M059J (cell line): ENCODE measurements at regions not wholly inside any gene's neighbourhood (a gene's known extent, or its start where the extent isn't known, plus 50 kb on each side); places are given as distances from the start of the nearest gene placed in this dataset.
A peak's percentile ranks its signal among the peaks of the same experiment; 100 is the strongest.
"Not testable (repeated sequence)": the region's sequence is repeated elsewhere in the genome, so short reads cannot be mapped to it uniquely, and the experiment has no call there.

Source experiments
- DNase-seq: peaks from one replicate; pipeline ENCODE4 v3.0.0-alpha.2; 2012; ENCODE audit warnings: low read depth

DNA sequence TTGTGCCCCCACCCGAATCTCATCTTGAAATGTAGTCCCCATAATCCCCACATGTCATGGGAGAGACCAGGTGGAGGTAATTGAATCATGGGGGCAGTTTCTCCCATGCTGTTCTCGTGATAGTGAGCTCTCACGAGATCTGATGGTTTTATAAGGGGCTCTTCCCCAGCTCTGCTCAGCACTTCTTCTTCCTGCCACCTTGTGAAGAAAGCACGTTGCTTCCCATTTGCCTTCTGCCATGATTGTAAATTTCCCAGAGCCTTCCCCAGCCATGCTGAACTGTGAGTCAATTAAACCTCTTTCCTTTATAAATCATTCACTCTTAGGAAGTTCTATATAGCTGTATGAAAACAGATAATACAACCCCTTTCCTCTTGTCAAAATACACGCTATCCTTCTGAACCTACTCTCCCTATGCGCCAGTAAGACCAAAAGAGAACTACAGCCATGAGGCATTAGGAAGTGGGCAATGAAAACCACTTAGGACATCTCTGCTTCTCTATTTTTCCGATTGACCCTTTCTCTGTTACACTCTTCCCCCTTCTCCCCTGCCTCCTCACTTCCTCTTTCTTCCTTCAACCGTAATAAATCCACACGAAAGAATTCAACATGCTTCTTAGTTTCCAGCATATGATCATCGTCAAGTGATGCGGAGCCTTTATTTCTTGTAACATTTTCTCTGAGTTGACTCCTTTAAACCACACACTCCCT is 101.2 kb upstream of the WDR11 start:
- no peak for DNase-seq

DNA sequence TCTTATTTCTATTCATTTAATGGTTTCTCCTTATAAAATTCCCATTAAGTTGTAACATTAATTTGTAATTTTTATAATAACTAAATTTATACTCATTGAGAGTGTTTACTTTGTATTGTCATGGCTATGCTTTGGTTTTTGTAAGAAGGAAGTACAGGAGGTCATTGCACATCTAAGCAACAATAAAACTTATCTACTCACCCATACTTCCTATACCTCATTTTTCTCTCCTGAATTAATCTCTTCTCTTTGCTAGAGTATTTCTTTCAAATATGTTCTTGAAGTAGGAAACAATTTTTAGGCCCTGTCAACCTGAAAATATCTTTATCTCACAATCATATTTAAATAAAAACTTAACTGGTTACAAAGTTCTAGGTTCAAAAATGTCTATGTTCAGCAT is 95.4 kb upstream of the WDR11 start:
- DNase-seq = no peak

DNA sequence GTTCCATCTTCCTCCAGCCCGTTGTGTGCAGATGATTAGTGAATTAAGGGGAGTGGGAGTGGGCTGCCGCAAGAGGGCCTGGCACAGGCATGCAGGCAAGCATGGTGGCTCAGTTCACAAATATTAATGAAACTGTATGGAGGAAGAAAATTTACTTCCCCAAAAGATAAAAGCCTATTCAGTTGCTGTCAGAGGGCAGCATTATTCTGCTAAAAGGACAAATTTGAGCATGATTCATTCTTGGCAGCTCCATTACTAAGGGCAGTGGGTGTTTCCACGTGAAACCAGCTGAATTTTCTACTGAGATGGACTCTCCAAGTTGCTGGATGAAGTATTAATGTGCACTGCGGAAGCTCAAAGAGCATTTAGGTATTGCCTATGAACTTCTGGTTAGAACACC is 90.9 kb upstream of the WDR11 start:
- no peak for DNase-seq

DNA sequence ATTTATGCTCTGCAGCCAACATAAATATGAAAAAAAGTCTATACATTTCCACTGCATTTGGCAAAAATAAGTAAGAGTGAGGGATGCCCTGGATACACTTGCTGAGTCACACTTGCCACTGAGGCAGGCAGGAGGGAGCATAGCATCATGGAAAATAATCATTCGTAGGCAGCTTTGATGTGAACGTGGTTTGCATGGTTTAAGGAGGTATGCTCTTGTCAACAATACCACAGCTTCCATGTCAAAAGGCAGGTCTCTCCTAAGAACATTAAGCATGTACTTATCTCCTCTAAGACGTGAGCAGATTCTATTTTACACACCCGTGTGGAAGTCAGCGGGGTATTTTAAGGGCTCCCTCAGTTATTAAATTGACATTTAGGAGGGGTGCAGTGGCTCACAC is 89.2 kb upstream of the WDR11 start:
- DNase-seq = peak; percentile 3

DNA sequence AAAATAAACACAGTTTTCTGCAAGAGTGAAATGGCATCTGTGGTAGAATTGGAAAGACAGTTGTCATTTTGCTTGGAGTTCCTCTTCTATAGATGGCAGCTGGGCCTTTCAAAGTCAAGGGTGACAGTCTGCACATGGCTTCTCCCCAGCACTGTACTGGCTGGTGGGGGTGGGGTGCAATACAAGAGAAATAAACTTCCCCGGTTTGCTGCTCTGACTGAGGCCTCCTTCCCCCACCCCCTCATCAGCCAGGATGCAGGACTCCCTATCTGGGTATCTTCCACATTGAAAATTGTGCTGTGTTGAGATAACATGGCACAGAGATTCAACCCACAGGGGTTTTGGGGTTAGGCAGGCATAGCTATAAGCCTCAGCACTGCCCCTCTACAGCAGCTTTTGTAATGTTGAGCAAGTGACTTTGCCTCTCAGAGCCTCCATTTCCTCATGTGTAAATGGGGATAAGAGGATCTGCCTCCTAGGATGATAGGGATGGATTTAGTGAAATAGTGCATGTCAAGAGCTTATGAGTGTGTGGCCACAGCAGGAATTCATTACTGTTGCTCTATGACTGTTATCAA is 85.8 kb upstream of the WDR11 start:
- no peak for DNase-seq

DNA sequence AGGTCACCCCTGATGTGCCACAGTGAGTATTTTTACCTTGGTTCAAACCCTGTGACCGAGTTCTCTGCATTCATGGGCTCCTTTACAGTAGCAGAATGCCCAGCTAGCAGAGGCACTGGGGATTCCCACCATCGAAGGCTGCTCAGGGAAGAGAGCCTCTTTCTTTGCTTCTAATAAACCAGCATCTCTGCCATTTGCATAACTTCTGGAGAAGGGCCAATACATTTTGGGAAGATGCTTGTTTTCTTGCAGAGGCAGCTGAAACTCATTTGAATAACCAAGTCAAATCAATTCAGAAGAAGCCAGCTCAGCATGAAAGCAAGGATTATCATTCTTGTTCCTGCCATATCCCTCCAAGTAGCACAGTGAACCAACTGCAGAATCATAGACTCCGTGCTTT is 82.9 kb upstream of the WDR11 start:
- no peak for DNase-seq

DNA sequence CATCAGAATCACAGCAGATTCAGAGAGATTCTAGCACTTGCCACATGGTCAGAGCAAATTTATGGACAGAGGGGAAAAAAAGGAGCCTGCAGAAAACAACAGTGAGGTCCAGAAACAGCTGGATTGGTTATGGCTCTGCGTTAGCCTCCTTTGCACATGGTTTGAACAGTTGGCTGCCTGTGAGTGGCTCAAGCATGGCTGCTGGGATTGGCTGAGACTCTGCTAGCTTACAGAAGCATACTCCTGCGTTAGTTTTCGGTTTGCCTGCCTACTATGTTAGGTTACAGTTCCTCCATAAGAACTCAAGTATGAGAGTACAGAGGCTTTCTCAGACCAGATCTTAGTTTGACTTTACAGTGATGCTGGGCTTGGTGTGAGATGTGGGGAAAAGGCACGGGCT is 80.7 kb upstream of the WDR11 start:
- no peak for DNase-seq

DNA sequence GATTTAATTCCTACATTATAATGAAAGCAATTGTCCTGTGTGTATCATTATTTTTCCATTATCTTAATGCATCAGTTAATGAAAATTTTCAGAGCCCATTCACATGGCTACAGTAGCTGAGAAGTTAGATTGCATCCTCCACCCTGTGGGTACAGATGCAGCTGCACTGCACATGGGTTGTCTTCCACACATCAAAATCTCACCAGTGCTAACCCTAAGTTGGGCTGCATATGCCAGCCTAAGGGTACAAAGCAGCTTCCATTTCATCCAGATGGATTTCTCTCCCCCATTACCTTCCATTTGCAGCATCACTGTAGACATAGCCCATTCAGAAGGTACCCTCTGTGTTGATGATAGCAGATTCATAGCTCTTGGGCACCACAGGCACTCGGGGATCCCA is 74.7 kb upstream of the WDR11 start:
- DNase-seq = no peak

DNA sequence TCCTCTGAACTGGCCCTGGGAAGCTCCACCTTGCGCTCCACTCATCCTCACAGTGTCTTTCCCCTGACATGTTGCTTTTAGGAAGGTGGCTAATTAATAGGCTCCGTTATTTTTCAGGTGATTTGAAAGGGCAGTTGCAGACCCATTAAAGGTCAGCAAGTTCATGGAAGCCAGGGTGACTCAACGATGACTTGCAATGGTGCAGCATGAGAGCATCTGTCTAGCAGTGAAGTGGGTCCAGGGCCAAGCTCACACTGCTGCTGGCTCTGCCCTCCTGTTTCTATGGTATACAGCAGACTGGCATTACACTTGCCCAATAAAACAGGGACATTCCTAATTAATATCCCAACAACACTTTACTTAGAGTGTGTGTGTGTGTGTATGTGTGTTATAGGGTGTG is 68.8 kb upstream of the WDR11 start:
- DNase-seq = peak; percentile 3

DNA sequence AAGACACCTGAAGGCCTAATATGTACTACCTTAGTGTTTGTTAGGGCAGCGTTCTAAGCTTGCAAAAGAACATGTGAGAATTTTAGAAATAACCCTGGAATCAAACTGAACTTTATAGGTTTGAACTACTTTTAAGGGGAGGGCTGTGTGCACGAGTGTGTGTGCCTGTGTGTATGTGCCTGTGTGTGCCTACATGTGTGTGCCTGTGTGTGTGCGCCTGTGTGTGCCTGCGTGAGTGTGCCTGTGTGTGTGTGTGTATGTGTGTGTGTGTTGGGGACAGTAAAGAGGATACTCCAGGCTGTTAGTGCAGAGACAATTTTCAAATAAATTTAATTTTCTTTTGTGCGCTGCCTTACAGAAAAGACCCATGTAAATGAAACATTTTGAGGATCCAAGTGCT is 68.1 kb upstream of the WDR11 start:
- DNase-seq = no peak

DNA sequence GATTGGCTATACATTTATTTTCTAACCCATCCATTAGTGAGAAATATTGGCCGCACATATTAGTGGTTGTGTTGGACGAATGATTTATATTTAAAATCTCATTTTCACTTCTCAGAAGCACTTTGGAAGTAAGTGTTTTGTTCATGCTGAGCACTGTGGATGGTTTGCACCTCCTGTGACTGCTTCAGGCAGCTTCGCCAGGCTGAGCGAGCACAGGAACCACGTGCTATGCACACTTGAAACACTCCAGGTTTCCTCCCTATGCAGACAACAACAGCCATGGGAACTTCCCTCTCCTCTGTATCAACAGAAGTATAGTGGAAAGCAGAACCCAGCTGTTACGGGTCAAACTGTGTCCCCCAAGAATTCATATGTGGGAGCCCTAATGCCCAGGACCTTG is 67.3 kb upstream of the WDR11 start:
- DNase-seq = no peak

DNA sequence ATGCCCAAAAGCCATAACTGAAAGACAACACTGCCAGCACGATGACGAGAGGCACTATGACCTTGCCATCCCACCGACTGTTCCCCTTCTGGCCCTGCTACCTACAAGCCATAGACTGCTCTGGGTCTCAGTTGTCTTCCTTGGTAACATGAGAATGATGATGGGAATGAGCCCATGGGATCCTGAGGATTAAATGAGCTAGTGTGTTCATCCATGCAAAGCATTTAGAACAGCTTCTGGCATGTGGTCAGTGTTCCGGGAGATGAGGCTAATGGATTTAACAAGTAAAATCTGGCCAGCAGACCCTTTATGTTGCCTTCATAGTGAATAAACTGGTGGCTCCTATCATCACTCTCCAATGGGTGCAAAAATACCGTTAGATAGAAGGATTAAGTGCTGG is 62.4 kb upstream of the WDR11 start:
- no peak for DNase-seq

DNA sequence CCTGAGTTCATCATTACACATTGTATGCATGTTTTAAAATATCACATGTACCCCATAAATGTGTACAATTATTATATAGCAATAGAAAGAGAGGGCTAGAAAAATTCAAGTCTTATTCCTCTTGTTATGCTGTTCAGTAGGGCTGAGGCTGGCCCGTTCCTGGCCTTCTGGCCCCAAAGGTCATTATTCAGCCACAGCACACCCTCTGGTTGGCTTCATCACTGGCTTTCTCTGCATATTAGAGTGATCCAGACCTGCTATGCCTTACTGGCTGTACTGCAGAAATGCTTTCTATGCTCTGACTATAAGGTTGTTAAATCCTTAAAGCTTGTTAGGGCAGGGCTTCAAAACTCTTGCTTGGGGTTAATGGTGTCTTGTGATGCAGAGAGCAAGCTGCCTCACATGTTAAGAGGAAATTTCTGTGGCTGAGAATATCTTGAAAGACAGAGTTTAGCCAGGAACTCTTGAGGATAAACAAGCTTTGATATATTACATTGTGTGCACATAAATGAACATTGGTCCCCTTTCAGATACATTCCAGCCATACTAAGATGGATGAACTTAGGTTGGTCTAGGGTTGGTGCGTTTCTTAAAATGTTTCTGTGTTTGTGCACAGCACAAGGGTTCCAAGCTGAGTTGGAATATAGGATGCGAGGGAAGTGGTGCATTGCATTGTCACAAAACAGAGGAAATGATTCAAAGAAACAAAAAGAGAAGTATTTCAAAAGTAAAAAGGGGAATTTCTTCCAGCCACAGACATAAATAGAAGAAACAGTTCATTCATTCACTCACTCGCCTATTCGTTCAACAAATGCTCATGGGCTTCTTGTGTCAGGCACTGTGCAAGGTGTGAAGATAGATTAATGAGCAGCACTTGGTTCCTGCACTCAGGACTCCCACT is 61.6 kb upstream of the WDR11 start:
- DNase-seq = no peak

DNA sequence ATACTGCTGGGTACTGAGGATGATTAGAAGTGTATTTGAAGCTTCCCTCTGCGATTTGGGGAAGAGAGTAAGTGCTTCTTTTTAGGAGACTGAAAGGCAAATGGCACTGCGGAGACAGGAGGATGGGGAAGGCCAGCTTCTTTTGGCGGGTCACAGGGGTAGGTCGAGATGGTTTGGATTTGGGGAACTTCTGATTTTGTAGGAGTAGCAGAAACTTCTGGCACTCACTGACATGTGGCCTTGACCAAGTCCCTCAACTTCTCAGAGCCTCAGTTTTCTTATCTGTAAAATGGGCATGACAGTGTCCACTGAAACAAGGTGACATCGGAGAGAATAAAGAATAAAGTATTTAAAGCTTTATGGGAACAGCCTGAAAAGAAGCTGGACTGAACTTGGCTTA is 59.8 kb upstream of the WDR11 start:
- DNase-seq = no peak

DNA sequence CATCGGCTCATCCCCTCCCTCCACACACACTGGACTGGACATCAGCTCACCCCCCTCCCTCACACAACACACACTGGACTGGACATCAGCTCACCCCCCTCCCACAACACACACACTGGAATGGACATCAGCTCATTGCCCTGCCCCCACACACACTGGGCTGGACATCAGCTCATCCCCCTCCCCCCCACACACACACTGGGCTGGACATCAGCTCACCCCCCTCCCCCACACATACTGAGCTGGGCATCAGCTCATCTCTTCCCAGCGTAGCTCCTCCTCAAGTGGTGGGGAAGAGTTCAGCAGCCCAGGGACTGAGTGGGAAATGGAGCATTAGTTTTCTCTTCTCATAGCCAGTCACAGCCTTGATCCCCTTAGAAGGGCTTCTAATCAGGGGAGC is 58.1 kb upstream of the WDR11 start:
- no peak for DNase-seq

DNA sequence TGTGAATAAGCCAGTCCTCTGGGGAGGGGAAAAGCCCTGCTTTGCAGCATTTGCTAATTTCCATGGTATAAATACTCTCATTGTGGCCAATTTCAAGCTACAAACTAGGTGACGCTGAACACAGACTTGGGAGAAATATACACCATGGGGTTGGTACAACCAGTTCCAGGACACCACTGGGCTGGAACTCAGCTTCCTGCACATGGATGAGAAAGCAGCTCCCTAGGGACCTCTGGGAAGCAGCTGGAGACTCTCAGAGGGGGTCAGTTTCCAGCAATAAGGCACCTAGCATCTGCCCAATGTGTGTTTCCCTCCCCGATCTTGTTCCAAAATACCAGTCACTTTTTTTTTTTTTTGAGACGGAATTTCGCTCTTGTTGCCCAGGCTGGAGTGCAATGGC is 56.8 kb upstream of the WDR11 start:
- no peak for DNase-seq

DNA sequence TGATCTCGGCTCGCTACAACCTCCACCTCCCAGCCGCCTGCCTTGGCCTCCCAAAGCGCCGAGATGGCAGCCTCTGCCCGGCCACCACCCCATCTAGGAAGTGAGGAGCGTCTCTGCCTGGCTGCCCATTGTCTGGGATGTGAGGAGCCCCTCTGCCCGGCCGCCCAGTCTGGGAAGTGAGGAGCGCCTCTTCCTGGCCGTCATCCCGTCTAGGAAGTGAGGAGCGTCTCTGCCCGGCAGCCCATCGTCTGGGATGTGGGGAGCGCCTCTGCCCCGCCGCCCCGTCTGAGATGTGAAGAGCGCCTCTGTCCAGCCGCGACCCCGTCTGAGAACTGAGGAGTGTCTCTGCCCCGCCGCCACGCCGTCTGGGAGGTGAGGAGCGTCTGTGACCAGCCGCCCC is 52.9 kb upstream of the WDR11 start:
- DNase-seq = not testable (repeated sequence)

DNA sequence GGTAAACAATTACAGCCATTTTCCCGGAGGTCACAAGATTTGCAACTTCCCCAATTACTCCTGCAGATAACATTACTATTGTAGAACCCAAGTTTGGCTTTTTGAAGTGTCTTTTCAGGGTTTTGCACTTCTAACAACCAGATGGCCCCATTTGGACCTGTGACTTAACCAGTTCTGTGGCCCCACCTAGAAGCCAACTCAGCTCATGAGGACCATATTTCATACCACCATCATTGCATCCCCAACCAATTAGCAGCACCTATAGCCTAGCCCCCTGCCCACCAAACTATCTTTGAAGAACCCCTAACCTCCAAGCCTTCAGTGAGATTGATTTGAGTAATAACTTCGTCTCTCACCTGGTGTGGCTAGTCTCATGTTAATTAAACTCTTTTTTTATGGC is 51.3 kb upstream of the WDR11 start:
- DNase-seq = no peak

DNA sequence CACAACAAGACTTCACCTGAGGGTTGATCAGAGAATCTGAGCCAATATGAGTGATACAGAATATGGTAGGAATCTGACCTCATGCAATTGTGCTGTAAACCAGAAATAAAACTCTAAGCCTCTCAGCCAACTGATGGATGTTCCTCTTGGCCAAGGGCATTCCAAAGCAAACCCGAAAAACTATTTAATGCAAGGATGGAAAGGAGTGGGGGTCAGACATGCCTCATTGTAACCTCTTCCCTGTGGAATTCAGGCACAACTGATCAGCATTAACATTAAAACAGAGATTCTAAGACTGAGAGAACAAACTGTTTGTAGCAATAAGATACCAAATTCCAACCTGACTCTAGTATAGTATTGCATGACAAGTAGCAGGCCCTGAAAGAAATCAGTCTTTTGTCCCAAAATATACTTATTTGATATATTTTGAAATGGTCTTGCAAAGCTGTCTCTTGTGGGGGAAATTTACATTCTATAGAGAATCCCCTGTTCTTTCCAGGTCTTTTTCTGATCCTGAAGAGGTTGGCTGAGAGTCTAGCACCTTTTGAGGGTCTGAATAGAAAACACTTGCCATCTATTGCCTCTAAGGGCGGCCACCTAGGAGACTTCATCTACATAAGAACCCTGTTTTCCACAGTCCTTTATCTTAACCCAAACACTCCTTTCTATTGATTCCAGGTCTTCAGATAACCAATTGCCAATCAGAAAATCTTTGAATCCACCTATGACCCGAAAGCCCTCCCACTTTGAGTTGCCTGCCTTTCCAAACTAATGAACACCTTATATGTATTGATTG is 50.4 kb upstream of the WDR11 start:
- no peak for DNase-seq
